IPS-NIHi7 (cell line): ENCODE measurements at regions not wholly inside any gene's neighbourhood (a gene's known extent, or its start where the extent isn't known, plus 50 kb on each side); places are given as distances from the start of the nearest gene placed in this dataset.

ENCODE experiments used
- DNase-seq: peaks from one replicate; pipeline ENCODE4 v3.0.0; 2012; ENCODE audit warnings: mixed read lengths; ENCODE audit errors: extremely low spot score

DNA sequence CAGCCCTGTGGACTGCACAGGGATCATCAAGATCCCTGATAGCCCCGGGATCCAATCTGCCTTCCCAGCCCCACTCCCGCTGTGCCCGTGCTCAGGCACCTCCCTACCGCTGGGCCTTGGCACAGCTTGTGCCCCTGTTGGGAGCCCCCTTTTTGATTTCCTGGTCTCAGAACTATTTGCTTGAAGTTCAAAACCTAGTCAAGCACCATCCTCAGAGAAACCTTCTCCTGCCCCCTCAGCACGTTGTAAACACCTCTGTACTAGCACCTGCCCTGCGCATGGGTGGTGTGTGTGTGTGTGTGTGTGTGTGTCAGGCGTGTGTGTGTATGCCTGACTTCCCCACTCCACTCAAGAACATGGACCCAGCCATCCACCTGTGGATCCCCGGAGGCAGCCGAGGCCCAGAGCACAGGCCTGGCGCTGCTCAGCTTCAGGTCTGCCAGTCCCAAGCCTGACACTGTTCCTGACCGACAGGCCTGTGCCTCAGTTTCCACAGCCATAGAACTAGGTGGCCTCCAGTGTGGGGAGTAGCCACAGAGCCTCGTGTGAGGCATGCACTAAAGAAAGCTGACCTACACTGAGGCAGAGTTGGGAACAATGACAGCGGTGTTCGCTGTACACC is 65.5 kb downstream of the ADRA2C start:
- DNase-seq = no peak

DNA sequence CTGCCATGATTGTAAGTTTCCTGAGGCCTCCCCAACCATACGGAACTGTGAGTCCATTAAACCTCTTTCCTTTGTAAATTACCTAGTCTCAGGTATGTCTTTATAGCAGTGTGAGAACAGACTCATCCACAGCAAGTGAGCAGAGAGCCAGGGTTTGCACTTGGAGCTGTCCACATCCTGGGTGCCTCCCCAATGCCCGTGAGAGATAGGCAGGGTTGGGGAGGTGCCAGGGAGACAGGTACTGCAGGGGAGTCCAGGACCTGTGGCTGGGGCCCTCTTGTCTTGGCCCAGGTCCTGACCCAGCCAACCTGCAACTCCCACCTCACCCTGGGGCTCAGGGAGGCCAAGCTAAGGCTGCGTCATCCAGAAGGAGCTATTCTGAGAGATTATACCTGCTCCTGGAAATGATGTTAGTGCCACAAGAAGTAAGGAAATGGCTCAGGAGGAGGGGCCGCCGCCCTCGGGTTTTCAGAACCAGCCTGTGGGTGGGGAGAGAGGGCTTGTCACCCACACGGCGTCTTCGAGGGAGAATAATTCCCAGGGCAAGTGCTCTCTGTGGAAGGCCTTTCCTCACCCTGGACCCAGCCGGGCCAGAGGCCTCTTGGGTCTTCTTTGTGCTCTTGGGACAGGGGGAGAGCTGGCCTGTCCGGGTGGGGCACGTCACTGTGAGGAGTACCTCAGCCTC is 66.5 kb downstream of the ADRA2C start:
- DNase-seq = no peak

DNA sequence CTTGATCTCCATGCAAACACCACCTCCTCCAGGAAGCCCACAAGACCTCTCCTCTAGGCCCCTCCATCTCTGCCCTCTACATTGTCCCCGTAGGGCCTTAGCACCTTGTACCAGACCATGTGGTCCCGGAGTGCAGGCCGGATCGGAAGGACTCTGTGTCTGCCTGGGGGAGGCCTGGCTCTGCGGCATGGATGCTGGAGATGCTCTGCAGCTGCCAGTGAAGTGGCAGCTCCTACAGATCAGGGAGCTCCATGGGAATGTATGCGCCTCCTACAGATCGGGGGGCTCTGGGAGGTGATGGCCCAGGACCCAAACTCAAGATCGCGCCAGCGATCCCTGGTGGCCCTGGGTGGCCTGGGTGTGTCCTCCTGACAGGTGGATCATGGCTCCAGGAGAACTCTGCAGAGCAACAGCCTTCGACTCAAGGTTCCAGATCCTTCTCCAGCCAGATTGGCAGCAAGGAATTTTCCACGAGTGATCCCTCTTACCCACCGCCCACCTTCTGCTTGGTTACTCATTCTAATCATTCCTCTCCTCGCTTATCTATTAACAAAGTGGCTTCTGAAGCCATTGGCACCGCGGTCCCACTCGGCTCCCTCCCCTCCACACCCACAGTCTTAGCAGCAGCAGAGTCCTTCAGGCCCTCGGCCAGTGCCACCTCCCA is 67.3 kb downstream of the ADRA2C start:
- no peak for DNase-seq

DNA sequence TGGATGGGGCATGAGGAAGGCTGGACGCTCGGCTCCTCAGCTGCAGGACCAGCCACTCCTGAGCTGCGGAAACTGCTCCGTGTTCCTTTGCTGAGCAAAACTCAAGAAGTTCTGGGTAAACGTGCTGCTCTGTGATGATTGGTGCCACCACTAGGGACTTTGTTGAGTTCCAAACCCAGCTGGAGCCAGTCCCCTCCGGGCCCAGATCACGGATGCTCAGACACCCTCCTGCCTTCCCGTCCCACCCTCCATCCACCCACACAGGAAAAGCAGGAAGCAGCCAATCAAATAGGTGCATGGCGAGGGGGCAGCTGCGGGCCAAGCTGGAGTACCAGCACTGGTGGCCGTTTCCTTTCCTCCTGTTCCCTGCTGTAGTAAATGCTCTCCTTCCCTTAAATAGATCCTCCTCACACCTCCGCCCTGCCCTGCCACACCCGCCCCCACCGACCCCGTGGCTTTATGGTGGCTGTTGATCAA is 68.0 kb downstream of the ADRA2C start:
- DNase-seq = peak; percentile 41

DNA sequence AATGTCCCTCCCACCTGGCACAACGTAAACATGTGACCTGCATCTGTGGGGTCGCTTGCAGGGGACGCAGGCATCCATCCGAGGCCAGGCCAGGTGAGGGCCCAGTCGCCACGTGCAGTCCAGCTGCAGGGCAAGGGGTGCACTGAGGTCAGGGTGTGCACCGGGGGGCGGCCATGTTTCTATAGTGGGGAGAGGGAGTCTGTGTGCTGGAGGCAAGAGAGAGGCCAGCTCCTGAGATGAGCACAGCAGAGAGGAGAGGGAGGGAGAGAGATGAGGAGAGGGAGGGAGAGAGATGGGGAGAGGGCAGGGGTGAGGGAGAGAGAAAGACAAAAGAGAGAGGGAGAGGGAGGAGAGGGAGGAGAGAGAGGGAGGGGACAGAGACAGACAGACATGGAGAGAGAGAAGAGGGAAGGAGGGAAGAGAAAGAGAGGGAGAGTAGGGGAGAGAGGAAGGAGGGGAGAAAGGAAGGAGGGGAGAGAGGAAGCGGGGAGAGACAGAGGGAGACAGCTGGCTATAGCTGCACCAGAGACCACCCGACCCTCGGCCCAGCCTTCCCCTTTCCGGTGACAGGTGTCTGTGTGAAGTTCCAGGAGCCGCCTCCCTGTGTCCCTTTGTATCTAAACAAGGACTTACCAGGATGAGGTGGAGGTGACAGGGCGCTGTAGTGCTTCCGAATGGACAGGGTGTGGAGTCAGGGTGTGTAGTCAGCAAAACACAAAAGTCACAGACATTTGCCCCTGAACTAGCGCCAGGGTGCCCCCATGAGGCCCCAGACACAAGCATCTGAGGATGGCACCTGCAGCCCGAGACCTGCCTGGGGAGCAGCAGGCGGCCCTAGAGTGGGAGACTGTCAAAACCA is 68.7 kb downstream of the ADRA2C start:
- no peak for DNase-seq

DNA sequence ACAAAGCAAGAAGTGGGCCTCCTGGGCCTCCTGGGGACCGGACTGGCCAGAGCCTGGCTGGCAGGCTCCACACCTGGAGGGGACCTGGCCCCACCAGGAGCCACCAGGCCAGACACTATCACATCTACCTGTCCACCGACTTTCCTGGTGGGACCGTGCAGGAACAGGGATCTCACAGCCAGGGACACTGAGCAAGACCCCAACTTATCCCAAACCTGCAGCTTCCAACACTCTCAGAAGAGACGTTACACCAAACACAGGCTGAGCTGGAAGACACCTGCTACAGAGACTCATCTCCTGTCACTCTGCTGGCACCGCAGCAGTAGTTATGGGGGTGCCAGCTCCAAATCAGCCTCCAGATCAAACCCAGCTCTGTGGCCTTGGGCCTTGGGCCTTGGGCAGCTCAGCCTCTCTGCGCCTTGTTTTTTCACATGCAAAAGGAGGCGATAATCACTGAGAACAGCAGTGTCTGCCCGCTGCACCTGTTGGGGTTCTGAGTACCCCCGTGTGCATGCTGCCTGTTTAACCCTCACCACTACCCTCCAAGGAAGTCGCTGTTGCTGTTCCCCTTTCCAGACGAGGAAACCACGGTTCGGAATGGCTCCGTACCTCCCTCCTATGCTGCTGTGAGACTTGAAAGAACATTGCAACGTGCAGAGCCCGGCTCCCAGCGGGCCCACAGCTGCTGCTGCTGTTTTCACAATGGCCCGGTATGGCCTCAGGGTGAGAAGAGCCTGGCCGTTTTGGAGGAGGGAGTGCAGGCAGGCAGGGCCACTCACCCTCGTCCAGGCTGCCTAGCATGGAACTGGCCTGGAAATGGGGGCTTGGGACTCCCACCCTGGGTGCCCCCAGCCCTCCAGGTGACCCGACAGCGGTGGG is 69.6 kb downstream of the ADRA2C start:
- DNase-seq = peak; percentile 64

DNA sequence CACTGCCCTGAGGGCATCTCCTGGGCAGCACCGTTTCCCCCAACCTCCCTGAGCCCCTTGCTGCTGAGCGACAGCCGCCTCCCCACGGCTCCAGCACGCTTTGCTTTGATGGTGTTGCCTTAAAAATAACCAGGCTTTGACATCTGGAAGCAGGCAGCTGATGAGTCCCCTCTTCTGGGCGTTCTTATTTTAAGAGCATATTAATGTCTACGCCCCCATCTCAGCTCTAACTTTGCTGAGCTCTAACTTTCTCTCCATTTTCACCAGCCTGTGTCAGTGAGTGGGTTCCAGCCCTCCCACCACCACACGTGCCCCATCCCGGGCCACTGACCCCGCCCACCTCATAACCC is 70.2 kb downstream of the ADRA2C start:
- DNase-seq = no peak

DNA sequence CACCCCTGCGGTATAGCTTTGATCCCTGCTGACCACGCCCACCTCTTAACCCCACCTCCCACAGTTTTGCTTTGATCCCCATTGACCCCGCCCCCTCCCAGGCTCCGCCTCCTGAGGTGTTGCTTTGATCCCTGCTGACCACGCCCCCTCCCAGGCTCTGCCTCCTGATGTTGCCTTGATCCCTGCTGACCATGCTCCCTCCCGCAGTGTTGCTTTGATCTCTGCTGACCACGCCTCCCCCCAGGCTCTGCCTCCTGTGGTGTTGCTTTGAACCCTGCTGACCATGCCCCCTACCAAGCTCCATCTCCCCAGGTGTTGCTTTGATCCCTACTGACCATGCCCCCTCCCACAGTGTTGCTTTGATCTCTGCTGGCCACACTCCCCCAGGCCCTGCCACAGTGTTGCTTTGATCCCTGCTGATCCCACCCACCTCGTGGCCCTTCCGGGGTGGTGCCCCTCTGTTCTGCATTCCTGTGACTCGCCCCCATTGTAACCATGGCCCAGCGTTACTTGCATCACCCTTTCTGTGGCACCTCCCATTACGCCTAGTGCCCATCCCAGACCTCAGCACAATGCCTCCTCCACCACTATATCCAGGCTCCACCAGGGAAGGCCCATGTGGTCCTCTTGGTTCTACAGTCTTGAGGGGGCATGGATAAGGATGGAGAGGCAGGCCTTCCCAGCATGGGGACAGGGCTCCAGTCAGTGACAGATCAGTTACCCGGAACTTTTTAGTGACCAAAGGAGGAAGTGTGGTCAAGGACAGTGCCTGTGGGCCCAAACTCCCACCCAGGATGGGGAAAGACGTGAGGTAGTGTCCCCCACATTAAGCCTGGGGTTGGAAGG is 70.8 kb downstream of the ADRA2C start:
- peak; percentile 78 for DNase-seq

DNA sequence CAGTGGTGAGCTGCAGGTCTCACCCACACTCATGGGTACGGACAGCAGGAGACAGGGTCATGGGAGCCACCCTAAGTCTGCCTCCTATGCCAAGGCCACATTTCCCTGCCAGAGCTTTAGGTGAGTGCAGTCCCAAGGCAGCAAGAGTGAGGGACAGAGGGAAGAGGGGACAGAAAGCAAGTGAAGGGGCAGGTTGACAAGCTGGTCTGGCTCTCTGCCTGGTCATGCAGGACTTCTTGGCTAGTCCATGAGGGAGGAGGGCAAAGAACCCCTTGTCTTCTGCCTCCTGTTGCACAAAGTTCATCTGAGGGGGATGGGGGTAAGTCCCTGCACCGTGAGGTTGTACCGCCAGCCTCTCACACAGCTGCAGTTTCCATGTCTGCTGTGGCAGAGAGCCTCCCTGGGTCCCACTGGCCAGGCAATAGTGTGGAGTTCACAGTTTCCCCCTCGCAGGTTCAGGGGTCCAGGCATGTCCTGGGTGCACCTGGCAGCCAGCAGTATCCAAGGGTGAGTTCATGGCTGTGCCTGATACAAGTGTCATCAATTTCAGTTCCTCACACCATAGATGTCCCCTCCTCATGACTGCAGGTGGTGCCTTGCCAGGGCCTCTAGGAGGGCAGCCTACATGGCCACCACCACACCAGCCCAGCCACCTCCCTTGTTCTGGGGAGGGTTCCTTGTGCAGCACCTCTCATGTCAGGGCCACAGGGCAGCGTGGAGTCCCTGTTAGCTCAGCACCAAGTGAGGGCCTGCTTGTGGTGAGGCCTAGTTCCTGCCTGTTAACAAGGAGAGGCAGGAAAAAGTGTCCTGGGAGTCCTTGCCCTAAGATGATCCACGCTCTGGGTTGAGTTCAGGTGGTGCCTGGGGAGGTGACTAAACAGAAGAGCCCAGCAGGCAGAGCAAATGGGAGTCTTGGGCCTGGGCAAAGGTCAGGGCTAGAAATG is 72.5 kb downstream of the ADRA2C start:
- no peak for DNase-seq

DNA sequence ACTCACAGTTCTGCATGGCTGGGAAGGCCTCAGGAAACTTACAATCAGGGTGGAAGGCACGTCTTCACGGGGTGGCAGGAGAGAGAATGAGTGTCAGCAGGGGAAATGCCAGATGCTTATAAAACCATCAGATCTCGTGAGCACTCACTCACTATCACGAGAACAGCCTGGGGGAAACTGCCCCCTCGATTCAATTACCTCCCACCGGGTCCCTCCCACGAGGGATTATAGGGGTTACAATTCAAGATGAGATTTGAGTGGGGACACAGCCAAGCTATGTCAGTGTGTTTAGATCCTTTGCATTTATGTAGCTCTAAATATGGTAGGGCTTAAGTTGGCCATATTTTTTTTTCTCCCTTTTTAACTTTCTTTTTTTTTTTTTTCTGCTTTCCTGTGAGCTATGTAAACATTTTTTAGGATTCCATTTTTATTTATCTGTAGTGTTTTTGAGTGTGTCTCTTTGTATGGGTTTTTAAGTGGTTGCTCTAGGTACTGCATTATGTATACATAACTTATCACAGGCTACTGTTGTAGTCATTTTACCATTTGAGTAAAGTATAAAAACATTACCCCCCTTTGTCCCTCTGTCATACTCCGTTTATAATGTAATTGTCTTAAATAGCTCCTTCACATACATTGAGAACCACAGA is 79.0 kb downstream of the ADRA2C start:
- no peak for DNase-seq

DNA sequence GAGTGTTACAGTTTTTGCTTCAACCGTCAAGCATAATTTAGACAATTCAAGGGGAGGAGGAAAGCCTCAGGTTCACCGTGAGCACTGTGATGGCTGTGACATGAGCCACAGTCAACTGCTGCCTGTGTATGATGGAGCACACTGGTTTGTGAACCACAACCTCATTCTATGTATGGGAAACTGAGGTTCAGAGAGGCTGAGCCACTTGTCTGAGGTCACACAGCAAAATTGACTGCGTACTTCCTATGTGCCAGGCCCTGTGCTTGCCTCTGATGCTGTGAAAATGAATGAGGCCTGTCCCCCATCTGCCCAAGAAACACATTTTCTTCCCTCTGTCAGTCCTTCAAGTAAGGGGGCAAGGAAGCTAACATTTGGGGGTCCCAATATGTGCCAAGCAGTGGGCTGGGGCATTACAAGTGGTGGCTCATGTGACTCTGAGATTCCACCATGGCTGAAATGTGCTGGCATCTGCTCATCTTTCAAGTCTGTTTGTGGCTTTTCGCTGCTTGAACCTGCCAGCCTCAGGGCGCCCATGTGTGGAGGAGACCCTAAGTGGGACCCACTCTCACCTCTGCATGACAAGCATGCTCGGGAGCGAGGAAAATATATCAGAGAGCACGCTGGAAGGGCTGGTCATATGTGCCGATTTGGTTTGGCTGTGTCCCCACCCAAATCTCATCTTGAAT is 79.7 kb downstream of the ADRA2C start:
- DNase-seq = no peak

DNA sequence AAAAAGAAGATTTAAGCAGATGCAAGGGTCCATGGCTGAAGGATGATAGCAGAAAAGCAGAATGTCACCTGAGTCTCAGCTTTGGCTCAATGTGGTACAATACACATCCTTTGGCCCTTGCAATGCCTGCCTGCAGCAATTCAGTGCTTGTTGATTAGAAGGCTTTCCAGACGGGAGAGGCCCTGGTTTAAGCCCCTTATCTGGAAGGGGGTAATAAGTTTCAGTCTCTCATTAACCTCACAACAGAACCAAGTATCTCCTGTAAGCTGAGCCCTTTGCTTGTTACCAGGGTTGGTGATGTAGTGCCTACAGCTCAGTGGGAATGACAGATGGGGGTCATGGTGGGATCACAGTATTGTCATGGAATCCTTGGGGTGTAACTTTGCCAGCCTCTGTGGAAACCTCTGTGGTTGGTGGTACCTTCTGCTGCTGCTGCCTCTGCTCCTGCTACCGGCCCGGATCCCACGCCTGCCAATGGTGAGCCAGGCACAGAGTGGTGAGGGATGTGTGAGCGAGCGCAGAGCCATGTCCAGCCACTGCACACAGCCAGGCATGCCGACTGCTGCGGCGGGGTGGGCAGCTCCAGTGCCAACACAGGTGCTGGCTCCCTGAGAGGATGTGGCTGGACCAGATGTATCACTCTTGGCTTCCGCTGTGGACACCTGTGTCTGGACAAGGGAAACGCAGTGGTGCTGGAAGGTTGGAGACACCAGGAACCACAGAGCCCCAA is 81.2 kb downstream of the ADRA2C start:
- DNase-seq = no peak

DNA sequence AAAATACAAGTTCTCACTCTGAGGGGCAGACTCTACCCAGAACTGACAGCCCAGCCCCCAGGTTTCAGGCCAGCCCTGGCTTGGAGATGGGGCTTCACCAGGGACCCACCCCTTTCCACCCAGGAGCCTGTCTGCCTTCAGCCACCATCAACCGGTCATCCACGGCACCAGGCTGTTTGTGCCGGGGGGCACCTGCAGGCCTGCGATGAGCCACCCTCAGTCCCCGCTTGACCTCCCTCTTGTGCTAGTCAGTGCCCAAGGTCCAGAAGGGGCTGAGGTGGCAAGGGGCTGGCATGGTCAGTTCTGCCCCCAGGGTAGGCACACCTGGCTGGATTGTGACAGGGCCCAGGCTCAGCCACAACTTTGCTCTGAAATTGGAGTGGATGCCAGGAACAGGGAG is 82.1 kb downstream of the ADRA2C start:
- DNase-seq = no peak

DNA sequence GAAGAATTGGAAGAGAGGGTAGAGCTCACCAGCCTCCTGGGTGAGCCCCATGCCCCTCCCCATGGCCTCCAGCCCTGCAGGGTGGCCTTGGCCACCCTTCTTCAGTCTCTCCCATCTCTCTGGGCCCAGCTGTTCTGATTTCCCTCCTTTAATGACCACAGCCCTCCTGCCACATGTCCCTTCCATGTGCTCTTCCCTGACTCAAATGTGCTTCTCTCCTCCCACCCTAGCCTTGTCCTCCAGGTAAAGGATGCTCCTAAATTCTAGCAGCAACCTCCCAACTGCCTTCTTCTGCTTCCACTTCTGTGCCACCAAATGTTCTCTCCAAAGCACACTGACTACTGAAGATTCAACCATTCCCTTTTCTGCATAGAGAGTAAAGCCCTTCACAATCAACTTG is 83.0 kb downstream of the ADRA2C start:
- no peak for DNase-seq

DNA sequence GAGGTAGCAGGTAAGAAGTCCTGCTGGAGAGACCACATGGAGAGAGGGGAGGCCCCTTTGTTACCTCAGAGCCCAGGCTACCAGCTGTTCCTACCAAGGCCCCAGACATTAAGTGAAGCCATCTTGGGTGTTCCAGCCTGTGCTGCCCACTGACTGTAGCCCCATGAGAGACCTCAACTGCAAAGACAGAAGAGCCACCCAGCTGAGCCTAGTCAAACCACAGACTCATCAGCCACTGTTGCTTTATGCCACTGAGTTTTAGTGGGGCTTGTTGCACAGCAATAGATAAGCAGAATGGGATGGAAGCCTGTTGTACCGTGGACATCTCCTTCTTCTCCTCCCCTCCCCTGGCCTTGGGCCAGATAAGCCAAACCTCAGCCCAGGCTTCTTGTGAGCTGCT is 83.9 kb downstream of the ADRA2C start:
- DNase-seq = no peak

DNA sequence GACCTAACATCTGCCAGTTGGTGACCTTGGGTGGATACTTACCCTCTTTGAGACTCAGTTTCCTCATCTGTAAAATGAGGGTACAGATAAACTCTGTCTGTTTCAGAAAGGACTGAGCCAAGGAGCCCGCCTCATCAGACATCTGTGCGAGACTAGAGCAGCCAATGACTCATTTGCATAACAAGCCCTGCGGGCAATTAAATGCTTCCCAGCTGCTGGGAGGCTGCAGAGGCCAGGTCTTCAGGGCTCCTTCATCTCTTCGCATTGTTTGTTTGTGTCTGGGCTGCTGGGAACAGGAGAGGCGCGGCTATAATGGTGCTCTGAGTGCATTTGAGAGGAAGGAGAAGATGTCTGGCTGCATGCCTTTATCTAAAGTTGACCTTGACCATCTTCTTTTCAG is 85.0 kb downstream of the ADRA2C start:
- peak; percentile 59 for DNase-seq

DNA sequence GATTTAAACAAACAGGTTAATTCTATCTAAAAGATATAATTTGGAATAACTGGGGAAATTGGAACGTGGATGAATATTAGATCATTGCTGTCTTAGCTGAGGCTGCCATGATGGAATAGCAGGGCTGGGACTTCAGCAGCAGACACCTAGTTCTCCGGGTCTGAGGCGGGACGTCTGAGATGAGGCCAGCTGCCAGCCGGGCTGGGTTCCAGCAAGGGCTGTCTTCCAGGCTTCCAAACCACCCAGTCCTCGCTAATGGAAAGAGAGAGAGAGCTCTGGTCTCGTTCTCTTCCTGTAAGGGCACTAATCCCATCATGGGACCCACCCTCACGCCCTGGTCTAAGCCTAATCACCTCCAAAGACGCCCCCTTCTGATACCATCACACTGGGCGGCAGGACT is 85.7 kb downstream of the ADRA2C start:
- no peak for DNase-seq
